HG03159 (cell line): ENCODE measurements at regions not wholly inside any gene's neighbourhood (a gene's known extent, or its start where the extent isn't known, plus 50 kb on each side); places are given as distances from the start of the nearest gene placed in this dataset.

Experiments used
- ATAC-seq: cut with Tn5 transposase; IDR thresholded peaks from one replicate; pipeline ENCODE4 v1.9.1; 2021; ENCODE audit warnings: mild to moderate bottlenecking, moderate library complexity; ENCODE audit not compliant: unreplicated experiment

DNA sequence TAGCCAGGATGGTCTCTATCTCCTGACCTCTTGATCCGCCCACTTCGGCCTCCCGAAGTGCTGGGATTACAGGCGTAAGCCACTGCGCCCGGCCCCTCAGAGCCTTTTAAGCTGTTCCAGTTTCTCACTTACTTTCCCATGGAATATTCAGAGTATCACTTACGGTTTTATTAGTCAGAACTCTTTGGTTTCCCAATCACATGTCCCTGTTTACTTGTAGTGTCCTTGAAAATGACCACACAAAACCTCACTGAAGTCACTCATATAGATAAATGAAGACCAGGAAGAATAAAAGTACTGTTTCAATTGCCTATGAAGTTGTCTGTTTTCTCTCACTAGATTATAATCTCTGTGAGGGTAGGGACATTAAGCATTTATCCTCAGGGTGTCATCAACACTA lies 217.2 kb upstream of the HCCS start:
- ATAC-seq: no peak

DNA sequence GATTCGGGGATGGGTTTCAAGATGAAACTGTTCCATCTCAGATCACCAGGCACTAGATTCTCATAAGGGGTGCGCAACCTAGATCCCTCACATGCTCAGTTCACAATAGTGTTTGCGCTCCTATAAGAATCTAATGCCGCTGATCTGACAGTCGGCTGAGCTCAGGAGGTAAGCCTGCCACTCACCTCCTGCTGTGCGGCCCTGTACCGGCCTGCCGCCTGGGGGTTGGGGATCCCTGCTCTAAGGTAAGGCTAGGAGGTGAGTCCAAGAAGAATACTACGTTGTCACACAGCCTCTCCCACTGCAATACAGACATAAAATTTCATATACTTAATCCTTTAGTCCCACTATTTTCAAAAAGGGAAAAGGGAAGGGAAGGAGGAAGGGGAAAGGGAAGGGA lies 213.4 kb upstream of the HCCS start:
- ATAC-seq: no peak

GRCh38 chrX:10900585-10901289 lies 210.4 kb upstream of the HCCS start:
- no peak for ATAC-seq

GRCh38 chrX:10901290-10901633 lies 209.9 kb upstream of the HCCS start:
- no peak for ATAC-seq

DNA sequence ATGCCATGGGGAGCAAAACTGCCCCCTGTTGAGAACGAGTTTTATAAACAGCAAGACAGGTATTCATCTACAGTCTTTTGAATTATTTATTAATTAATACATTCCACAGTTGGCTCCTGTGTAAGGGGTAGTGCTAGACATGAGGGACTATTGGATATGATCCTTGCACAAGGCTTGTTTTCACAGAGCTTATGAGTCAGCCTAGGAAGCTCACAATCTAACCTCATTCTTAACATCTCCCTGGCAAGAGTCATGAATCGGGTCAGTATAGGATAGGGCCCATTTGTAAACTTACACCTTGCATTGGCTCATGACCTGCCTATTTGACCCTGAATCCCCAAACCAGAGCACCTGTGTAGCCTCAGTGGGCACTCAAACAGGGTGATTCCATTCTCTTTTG lies 209.1 kb upstream of the HCCS start:
- ATAC-seq: no peak

GRCh38 chrX:10903523-10903922 lies 207.6 kb upstream of the HCCS start:
- no peak for ATAC-seq

- ATAC-seq: no peak
Observed at GRCh38 chrX:10904220-10904619, 206.9 kb upstream of the HCCS start.

DNA sequence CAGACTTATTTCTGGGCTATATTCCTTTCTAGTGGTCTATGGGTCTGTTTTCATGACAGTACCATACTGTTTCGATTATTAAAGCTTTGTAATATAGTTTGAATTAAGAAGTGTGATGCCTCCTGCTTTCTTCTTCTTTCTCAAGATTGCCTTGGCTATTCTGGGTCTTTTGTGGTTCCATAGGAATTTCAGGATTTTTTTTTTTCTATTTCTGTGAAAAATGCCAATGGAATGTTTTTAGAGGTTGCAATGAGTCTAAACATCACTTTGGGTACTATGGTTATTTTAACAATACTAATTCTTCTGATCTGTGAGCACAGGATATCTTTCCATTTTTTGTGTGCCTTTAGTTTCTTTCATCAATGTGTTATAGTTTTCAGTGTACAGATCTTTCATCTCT lies 204.3 kb upstream of the HCCS start:
- no peak for ATAC-seq

GRCh38 chrX:10922159-10922558 lies 189.0 kb upstream of the HCCS start:
- ATAC-seq: no peak

- no peak for ATAC-seq
Observed at GRCh38 chrX:10922835-10923234, 188.3 kb upstream of the HCCS start.

DNA sequence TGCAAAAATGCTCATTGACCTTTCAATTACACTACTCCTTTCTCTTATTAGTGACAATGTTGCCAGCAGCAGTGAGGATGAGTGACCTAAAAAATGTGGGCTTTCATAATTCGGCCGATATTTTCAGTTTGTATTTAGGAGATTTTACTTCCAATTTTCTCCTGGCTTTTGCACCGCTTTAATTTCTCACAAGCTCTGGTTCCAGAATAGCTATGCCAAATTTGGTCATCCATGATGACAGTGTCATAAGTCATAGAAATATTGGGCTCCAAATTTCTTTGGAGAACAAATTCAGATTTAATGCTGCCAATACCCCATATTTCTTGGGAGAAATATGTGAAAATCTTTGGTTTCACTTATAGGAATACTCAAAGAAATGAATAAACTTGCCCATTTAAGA lies 187.7 kb upstream of the HCCS start:
- ATAC-seq: no peak

DNA sequence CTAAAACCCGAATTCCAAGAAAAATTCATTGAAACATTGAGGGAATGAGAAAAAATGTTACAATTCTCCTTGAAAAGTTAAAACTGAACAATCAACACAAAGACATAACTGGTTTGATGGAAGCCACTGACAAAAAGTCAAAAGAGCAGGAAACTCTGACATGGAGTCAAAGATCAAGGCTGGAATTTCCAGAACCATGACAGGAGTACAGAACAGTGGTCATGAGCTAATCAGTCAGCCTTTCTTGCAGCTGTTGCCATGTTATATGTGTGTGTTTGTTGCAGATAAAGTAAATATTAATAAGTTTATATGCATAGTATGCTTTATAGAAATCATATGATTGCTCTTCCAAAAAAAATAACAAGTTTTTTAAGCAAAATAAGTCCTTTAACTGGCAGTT lies 184.7 kb upstream of the HCCS start:
- ATAC-seq: no peak

GRCh38 chrX:10926891-10927290 lies 184.2 kb upstream of the HCCS start:
- ATAC-seq: no peak

- no peak for ATAC-seq
Observed at GRCh38 chrX:10929747-10930146, 181.4 kb upstream of the HCCS start.

- ATAC-seq: no peak
Observed at GRCh38 chrX:10930151-10930550, 181.0 kb upstream of the HCCS start.

DNA sequence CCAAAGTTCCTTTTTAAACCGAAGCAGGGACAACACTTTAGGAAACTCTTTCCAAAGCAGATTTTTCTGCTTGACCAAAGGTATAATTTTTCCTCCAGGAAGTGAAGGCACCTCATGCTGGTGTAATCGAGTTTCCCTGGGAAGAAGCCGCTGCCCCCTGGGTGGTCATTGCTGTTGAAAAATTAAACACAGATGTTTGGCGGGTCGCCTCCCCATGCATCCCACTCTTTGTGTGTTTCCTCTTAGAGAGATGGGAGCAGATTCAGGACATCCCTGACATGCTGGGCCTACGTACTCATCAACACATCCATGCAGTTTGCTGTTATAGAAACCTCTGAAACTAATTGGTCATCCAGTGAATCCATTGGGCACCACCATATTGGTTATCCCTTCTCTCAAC lies 179.2 kb upstream of the HCCS start:
- ATAC-seq: no peak

DNA sequence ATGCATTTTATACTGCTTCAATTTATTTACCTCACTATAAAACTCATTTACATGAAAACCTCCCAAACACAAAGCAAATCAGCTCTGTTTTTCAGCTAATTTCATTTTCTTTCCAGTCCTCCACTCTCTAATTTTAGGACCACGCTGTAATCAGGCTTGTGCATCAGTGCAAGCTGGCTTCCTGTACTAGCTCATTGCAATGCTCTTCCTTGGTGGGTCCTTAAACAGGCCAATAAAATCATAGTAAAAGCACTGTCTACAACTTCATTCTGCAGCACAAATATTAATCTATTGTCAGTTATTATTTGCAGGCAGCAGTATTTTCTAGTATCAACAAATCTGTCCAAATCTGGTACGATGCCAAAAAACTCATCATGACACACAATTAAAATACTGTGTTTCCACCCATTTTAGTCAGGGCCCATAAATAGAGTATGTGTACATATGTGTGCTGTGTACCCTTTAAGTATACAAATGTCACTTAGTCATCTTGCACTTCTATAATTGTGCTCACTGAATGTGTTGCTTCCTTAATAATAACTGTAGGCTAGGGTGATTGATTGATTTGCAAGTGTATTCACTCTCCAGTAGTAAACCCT lies 178.2 kb upstream of the HCCS start:
- ATAC-seq: no peak

GRCh38 chrX:10935501-10935900 lies 175.6 kb upstream of the HCCS start:
- no peak for ATAC-seq

DNA sequence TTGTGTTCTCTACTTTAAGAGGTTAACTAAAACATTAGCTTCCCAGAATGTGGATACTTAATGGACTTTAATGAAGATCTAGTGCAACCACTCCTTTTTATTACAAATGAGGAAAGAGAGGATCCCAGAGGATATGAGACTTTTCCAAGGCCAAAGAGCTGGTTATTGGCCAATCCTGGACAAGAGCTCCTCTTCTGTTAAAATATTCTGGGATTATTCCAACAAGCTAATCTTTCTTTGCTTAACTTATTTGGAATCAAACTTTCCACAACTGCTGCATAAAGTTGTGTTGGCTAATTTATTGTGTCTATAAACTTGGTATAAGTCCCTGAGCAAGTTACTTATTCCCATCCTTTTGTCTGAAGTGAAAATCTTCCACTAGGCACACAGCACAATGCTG lies 174.2 kb upstream of the HCCS start:
- ATAC-seq: no peak

DNA sequence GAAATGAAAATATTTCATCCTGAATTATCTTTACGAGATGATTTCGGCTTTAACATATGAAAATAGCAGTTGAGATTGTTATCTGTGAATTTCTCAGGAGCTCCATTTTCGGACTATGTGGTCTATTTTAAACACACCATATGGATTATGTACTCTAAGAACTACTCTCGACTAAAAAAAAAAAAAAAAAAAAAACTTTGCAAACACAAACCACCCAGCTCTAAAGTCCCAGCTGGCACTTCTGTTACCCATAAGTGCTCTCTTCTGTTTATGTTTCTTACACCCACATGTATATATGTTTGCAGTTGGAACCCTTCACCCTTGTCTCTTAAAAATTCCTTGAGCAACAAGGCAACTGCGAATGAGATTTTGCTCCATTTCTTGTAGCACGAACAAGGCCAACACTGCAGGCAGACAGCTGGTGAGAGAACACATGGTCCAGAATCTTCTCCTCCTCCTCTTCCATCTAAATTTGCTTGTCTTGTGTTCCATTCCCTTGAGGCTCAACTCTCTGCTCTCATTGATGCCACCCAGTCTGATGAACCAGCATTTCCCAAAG lies 172.7 kb upstream of the HCCS start:
- ATAC-seq: no peak

GRCh38 chrX:10939424-10939823 lies 171.7 kb upstream of the HCCS start:
- ATAC-seq: no peak

- ATAC-seq: no peak
Observed at GRCh38 chrX:10944136-10944885, 166.8 kb upstream of the HCCS start.
